ENCODE measurements at regions not wholly inside any gene's neighbourhood (a gene's known extent, or its start where the extent isn't known, plus 50 kb on each side); places are given as distances from the start of the nearest gene placed in this dataset.

- TF ChIP-seq ESRRB (CRISPR knock-in tag; IDR thresholded peaks at IDR 0.05; ENCODE audit: borderline replicate concordance) (no peak), GTF2E2 (tag; IDR thresholded peaks at IDR 0.05) (no peak), ZNF282 (CRISPR knock-in tag; IDR thresholded peaks at IDR 0.05) (no peak), NCOA1 (IDR thresholded peaks at IDR 0.05; ENCODE audit: low read depth) (no peak)
- TF ChIP-seq, protein P1, sequence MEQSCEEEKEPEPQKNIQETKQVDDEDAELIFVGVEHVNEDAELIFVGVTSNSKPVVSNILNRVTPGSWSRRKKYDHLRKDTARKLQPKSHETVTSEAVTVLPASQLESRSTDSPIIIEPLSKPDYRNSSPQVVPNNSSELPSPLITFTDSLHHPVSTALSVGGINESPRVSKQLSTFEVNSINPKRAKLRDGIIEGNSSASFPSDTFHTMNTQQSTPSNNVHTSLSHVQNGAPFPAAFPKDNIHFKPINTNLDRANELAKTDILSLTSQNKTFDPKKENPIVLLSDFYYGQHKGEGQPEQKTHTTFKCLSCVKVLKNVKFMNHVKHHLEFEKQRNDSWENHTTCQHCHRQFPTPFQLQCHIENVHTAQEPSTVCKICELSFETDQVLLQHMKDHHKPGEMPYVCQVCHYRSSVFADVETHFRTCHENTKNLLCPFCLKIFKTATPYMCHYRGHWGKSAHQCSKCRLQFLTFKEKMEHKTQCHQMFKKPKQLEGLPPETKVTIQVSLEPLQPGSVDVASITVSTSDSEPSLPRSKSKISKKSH (CRISPR knock-in tag; IDR thresholded peaks at IDR 0.05): no peak
- TF ChIP-seq, protein P2, sequence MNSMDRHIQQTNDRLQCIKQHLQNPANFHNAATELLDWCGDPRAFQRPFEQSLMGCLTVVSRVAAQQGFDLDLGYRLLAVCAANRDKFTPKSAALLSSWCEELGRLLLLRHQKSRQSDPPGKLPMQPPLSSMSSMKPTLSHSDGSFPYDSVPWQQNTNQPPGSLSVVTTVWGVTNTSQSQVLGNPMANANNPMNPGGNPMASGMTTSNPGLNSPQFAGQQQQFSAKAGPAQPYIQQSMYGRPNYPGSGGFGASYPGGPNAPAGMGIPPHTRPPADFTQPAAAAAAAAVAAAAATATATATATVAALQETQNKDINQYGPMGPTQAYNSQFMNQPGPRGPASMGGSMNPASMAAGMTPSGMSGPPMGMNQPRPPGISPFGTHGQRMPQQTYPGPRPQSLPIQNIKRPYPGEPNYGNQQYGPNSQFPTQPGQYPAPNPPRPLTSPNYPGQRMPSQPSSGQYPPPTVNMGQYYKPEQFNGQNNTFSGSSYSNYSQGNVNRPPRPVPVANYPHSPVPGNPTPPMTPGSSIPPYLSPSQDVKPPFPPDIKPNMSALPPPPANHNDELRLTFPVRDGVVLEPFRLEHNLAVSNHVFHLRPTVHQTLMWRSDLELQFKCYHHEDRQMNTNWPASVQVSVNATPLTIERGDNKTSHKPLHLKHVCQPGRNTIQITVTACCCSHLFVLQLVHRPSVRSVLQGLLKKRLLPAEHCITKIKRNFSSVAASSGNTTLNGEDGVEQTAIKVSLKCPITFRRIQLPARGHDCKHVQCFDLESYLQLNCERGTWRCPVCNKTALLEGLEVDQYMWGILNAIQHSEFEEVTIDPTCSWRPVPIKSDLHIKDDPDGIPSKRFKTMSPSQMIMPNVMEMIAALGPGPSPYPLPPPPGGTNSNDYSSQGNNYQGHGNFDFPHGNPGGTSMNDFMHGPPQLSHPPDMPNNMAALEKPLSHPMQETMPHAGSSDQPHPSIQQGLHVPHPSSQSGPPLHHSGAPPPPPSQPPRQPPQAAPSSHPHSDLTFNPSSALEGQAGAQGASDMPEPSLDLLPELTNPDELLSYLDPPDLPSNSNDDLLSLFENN (IDR thresholded peaks at IDR 0.05; ENCODE audit: low read depth in 2 of 2, low read length in 2 of 2): no peak
Measured at GRCh38 chr14:34094384-34094783, 143.5 kb upstream of the EGLN3 start (continued).

DNA sequence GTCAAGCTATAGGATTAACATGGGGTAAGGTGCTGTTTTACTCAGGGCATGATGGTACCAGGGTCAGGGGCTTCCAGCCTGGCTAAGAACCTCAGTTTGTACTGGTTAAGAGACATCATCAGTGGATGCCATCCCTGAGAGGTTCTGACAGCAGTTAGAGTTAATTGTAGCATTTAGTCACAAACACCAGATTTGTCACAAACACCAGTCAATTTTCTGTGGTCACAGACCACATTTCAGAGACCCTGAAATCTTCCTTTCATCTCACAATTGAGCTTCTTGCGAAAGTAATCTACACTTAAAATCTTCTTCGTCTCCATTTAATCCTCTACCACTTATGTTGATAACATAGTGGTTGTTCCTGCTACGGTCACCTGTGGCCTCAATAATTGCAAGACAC is 143.0 kb upstream of the EGLN3 start:
- FAIRE-seq: no peak
- H2AFZ ChIP-seq (ENCODE audit: low read depth, low read length): no peak overlapping the region
- no peaks in the 10 kb centered on the region for H3K27me3 ChIP-seq (ENCODE audit: control insufficient read depth in 2 of 2, insufficient read depth in 2 of 2, low read length in 2 of 2)
- no peak overlapping the region for H3K27ac ChIP-seq (ENCODE audit: extremely low read depth, low read depth, low read length)
- H3K79me2 ChIP-seq (ENCODE audit: control insufficient read depth, insufficient read depth, low read length): no peaks in the 10 kb centered on the region
- H3K9me3 ChIP-seq (replicated peaks; ENCODE audit: control insufficient read depth, insufficient read depth, low read depth, low read length): no peaks in the 10 kb centered on the region; the same call in 1 of the 2 replicates
- POLR2A ChIA-PET: no interaction called here
- BruUV-seq (replicated peaks): no TSS peak
- no peaks in the 10 kb centered on the region for H4K20me1 ChIP-seq (replicated peaks; ENCODE audit: control insufficient read depth, insufficient read depth, low read length)
- intact Hi-C loops (cut with micrococcal nuclease) (no loop called here), in situ Hi-C loops (cut with MboI) (loop anchor here (10.0 kb wide), 1 partner anchor 259 kb away; no protein-coding TSS in a partner anchor)
- CTCF ChIA-PET (ENCODE audit: low intra/inter-chr PET ratio): no interaction called here
- no peak for DNase-seq (ENCODE audit: extremely low read depth in 1 of 4, low spot score in 3 of 4)
- ATAC-seq: no peak
- no peak overlapping the region for H3K4me3 ChIP-seq
- 29% methylated on average over 3 of the region's 3 CpGs for WGBS (ENCODE audit: insufficient coverage, low coverage, missing lambda C conversion rate)
- no peaks in the 10 kb centered on the region for H3K9me1 ChIP-seq (ENCODE audit: control insufficient read depth, insufficient read depth, low read length)
- no peak overlapping the region for H3K4me2 ChIP-seq (ENCODE audit: insufficient read depth, low read length)
- no peak overlapping the region for H3K9ac ChIP-seq (ENCODE audit: insufficient read depth in 1 of 2, low read depth in 2 of 2, low read length in 2 of 2)
- H3K36me3 ChIP-seq (ENCODE audit: control insufficient read depth, insufficient read depth, low read length): no peaks in the 10 kb centered on the region
- peaks cover 0 to 11% of the 10 kb centered on the region in 2 experiments; a peak in 2 of 5 replicates for H3K4me1 ChIP-seq (replicated peaks in 1 of 2; ENCODE audit: control insufficient read depth in 2 of 2, insufficient read depth in 2 of 2, low read length in 2 of 2)
- no peak for TF ChIP-seq PHF20 (IDR thresholded peaks at IDR 0.05; ENCODE audit: partially characterized antibody)
- no peak for TF ChIP-seq MCM2 (IDR thresholded peaks at IDR 0.05; ENCODE audit: low read depth)
- no peak for TF ChIP-seq HDGF (IDR thresholded peaks at IDR 0.05)
- no peak for TF ChIP-seq NRF1 (conservative IDR thresholded peaks at IDR 0.05 in 1 of 2, IDR thresholded peaks at IDR 0.05 in 1 of 2)
- no peak for TF ChIP-seq TEAD2 (tag; IDR thresholded peaks at IDR 0.05)
- TF ChIP-seq, protein P3, sequence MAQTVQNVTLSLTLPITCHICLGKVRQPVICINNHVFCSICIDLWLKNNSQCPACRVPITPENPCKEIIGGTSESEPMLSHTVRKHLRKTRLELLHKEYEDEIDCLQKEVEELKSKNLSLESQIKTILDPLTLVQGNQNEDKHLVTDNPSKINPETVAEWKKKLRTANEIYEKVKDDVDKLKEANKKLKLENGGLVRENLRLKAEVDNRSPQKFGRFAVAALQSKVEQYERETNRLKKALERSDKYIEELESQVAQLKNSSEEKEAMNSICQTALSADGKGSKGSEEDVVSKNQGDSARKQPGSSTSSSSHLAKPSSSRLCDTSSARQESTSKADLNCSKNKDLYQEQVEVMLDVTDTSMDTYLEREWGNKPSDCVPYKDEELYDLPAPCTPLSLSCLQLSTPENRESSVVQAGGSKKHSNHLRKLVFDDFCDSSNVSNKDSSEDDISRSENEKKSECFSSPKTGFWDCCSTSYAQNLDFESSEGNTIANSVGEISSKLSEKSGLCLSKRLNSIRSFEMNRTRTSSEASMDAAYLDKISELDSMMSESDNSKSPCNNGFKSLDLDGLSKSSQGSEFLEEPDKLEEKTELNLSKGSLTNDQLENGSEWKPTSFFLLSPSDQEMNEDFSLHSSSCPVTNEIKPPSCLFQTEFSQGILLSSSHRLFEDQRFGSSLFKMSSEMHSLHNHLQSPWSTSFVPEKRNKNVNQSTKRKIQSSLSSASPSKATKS (CRISPR knock-in tag; IDR thresholded peaks at IDR 0.05): no peak
- TF ChIP-seq ZNF175 (CRISPR knock-in tag; IDR thresholded peaks at IDR 0.05; ENCODE audit: low read depth): no peak
- TF ChIP-seq SRSF9 (IDR thresholded peaks at IDR 0.05; ENCODE audit: borderline replicate concordance, low read depth, low read length): no peak

All from K562 (cell line).